DND-41 (cell line): ENCODE measurements at regions not wholly inside any gene's neighbourhood (a gene's known extent, or its start where the extent isn't known, plus 50 kb on each side); places are given as distances from the start of the nearest gene placed in this dataset.

Experiments used
- ATAC-seq: fragments of 200-7000 bp; cut with Tn5 transposase; 3 replicates; pipeline ENCODE4 v1.9.1; 2021; ENCODE audit warnings: low read depth; ENCODE audit not compliant: insufficient read depth
- DNase-seq: peaks from one replicate; pipeline ENCODE4 v3.0.0-alpha.2; 2020
- H2AFZ ChIP-seq: 2 replicates; pipeline ENCODE4 v1.6.0; 2012; ENCODE audit warnings: low read depth, low read length
- H3K27ac ChIP-seq: 2 replicates; pipeline ENCODE4 v1.5.1; 2012; ENCODE audit warnings: low read length, inconsistent platforms
- H3K27me3 ChIP-seq: fragments of 200-600 bp; sonication (generic); 2 replicates; pipeline ENCODE4 v1.6.0; 2012; ENCODE audit warnings: low read length, mild to moderate bottlenecking, inconsistent platforms; ENCODE audit not compliant: insufficient read depth, poor library complexity
- H3K36me3 ChIP-seq: 2 replicates; pipeline ENCODE4 v1.5.1; 2012; ENCODE audit warnings: low read length, inconsistent platforms; ENCODE audit not compliant: insufficient read depth
- H3K4me1 ChIP-seq: 2 replicates; pipeline ENCODE4 v1.5.1; 2012; ENCODE audit warnings: mild to moderate bottlenecking, low read length; ENCODE audit not compliant: insufficient read depth
- H3K4me2 ChIP-seq: 2 replicates; pipeline ENCODE4 v1.6.0; 2012; ENCODE audit warnings: mild to moderate bottlenecking, moderate library complexity, low read length, inconsistent platforms; ENCODE audit not compliant: insufficient read depth
- H3K4me3 ChIP-seq, 2 experiments: fragments of 200-600 bp in 1 of 2; shearing (Covaris generic) in 1 of 2; 2 replicates each; pipeline ENCODE4 v1.5.1; 2012 to 2016; ENCODE audit warnings: inconsistent platforms in 2 of 2, low read length in 2 of 2, mild to moderate bottlenecking in 2 of 2, low read depth in 1 of 2, moderate library complexity in 1 of 2
- H3K79me2 ChIP-seq: 2 replicates; pipeline ENCODE4 v1.6.0; 2012; ENCODE audit warnings: low read length, inconsistent platforms; ENCODE audit not compliant: insufficient read depth
- H3K9ac ChIP-seq: 2 replicates; pipeline ENCODE4 v1.6.0; 2012; ENCODE audit warnings: low read depth, mild to moderate bottlenecking, inconsistent platforms, low read length, moderate library complexity
- H3K9me3 ChIP-seq: 2 replicates; pipeline ENCODE4 v1.5.1; 2012; ENCODE audit warnings: low read length, moderate library complexity, mild to moderate bottlenecking, inconsistent platforms; ENCODE audit not compliant: insufficient read depth, severe bottlenecking
- H4K20me1 ChIP-seq: 2 replicates; pipeline ENCODE4 v1.6.0; 2012; ENCODE audit warnings: low read length; ENCODE audit not compliant: insufficient read depth
- CTCF ChIP-seq: IDR thresholded peaks from 2 replicates; pipeline ENCODE4 v1.5.1; 2012; ENCODE audit warnings: borderline replicate concordance, low read length, moderate library complexity, mild to moderate bottlenecking; ENCODE audit not compliant: poor library complexity, severe bottlenecking; ENCODE audit errors: extremely low read depth
- EZH2 ChIP-seq: IDR thresholded peaks from 3 replicates; pipeline ENCODE4 v1.6.1; 2012; ENCODE audit warnings: borderline replicate concordance, low read depth, mild to moderate bottlenecking, moderate library complexity, low read length, inconsistent platforms; ENCODE audit not compliant: severe bottlenecking

GRCh38 chr9:107592424-107592823, 102.9 kb upstream of the KLF4 start:
- ATAC-seq (no peak), DNase-seq (no peak)
- TF ChIP-seq EZH2 (no peak), CTCF (no peak)
- Histone ChIP-seq H3K4me1 (no peaks in the 10 kb centered on the region), H3K36me3 (no peaks in the 10 kb centered on the region), H3K79me2 (no peaks in the 10 kb centered on the region), H3K4me3 (no peak overlapping the region), H3K4me2 (no peak overlapping the region), H3K27ac (no peak overlapping the region), H3K27me3 (no peaks in the 10 kb centered on the region), H3K9ac (no peak overlapping the region), H4K20me1 (no peaks in the 10 kb centered on the region), H3K9me3 (no peaks in the 10 kb centered on the region), H2AFZ (no peak overlapping the region)

- Histone ChIP-seq H3K4me1 (no peaks in the 10 kb centered on the region), H3K36me3 (no peaks in the 10 kb centered on the region), H3K79me2 (no peaks in the 10 kb centered on the region), H3K9me3 (no peaks in the 10 kb centered on the region), H3K9ac (no peak overlapping the region), H3K4me2 (no peak overlapping the region), H3K4me3 (no peak overlapping the region), H2AFZ (no peak overlapping the region), H3K27me3 (no peaks in the 10 kb centered on the region), H3K27ac (no peak overlapping the region), H4K20me1 (no peaks in the 10 kb centered on the region)
- no peak for TF ChIP-seq CTCF
- TF ChIP-seq EZH2, result no peak
- ATAC-seq, result no peak
- DNase-seq, result no peak
Observed at GRCh38 chr9:107591781-107592180, 102.2 kb upstream of the KLF4 start.

GRCh38 chr9:107588393-107588792, 98.8 kb upstream of the KLF4 start:
- Histone ChIP-seq H3K4me2 (no peak overlapping the region), H3K79me2 (no peaks in the 10 kb centered on the region), H3K9me3 (no peaks in the 10 kb centered on the region), H3K4me1 (no peaks in the 10 kb centered on the region), H3K27me3 (no peaks in the 10 kb centered on the region), H4K20me1 (no peaks in the 10 kb centered on the region), H2AFZ (no peak overlapping the region), H3K9ac (no peak overlapping the region), H3K36me3 (no peaks in the 10 kb centered on the region), H3K4me3 (no peak overlapping the region), H3K27ac (no peak overlapping the region)
- DNase-seq (no peak), ATAC-seq (no peak)
- TF ChIP-seq CTCF (no peak), EZH2 (no peak)

GRCh38 chr9:107587191-107587963, 97.8 kb upstream of the KLF4 start:
- H3K4me1 ChIP-seq, result no peaks in the 10 kb centered on the region
- H3K79me2 ChIP-seq, result no peaks in the 10 kb centered on the region
- DNase-seq (no peak), ATAC-seq (no peak)
- no peaks in the 10 kb centered on the region for H3K27me3 ChIP-seq
- H3K9me3 ChIP-seq, result no peaks in the 10 kb centered on the region
- H3K4me2 ChIP-seq, result no peak overlapping the region
- no peak overlapping the region for H2AFZ ChIP-seq
- H3K4me3 ChIP-seq, result no peak overlapping the region
- H3K36me3 ChIP-seq, result no peaks in the 10 kb centered on the region
- no peak for TF ChIP-seq EZH2
- H3K27ac ChIP-seq, result no peak overlapping the region
- no peaks in the 10 kb centered on the region for H4K20me1 ChIP-seq
- no peak overlapping the region for H3K9ac ChIP-seq
